Natural killer cell treated with Interleukin-12 subunit alpha and Interleukin-12 subunit beta and Interleukin-15 and Interleukin-18, amount 100 ng/mL, for 72 hours (primary cell): ENCODE measurements at regions not wholly inside any gene's neighbourhood (a gene's known extent, or its start where the extent isn't known, plus 50 kb on each side); places are given as distances from the start of the nearest gene placed in this dataset.
"Not testable (repeated sequence)": the region's sequence is repeated elsewhere in the genome, so short reads cannot be mapped to it uniquely, and the experiment has no call there.

Experiments used
- ATAC-seq, 2 donors: fragments of 150-1000 bp; cut with Tn5 transposase in 1 of 2; sonication (Bioruptor Pico), chemical (Tn5 transposase) in 1 of 2; 2 replicates each; pipeline ENCODE4 v1.10.0; 2021
- DNase-seq: peaks from one replicate; pipeline ENCODE4 v3.0.0; 2022; ENCODE audit warnings: low spot score
- H3K27ac Mint-ChIP-seq, 2 donors: 1 replicate in 1 of 2; 2 replicates in 1 of 2; pipeline ENCODE4 v1.8.0; 2022; ENCODE audit warnings: mixed read lengths in 2 of 2, mild to moderate bottlenecking in 1 of 2, moderate library complexity in 1 of 2
- H3K27me3 Mint-ChIP-seq, 2 donors: 1 replicate in 1 of 2; 2 replicates in 1 of 2; pipeline ENCODE4 v1.8.0; 2022; ENCODE audit warnings: mixed read lengths in 2 of 2
- H3K36me3 Mint-ChIP-seq: one replicate; pipeline ENCODE4 v1.8.0; 2022; ENCODE audit warnings: mixed read lengths
- H3K4me1 Mint-ChIP-seq, 2 donors: 1 replicate in 1 of 2; 2 replicates in 1 of 2; pipeline ENCODE4 v1.8.0; 2022; ENCODE audit warnings: low read depth in 2 of 2, mixed read lengths in 2 of 2, mild to moderate bottlenecking in 1 of 2
- H3K4me3 Mint-ChIP-seq: one replicate; pipeline ENCODE4 v1.8.0; 2022; ENCODE audit warnings: mixed read lengths
- H3K9me3 Mint-ChIP-seq: 2 replicates; pipeline ENCODE4 v1.8.0; 2022; ENCODE audit warnings: mixed read lengths

DNA sequence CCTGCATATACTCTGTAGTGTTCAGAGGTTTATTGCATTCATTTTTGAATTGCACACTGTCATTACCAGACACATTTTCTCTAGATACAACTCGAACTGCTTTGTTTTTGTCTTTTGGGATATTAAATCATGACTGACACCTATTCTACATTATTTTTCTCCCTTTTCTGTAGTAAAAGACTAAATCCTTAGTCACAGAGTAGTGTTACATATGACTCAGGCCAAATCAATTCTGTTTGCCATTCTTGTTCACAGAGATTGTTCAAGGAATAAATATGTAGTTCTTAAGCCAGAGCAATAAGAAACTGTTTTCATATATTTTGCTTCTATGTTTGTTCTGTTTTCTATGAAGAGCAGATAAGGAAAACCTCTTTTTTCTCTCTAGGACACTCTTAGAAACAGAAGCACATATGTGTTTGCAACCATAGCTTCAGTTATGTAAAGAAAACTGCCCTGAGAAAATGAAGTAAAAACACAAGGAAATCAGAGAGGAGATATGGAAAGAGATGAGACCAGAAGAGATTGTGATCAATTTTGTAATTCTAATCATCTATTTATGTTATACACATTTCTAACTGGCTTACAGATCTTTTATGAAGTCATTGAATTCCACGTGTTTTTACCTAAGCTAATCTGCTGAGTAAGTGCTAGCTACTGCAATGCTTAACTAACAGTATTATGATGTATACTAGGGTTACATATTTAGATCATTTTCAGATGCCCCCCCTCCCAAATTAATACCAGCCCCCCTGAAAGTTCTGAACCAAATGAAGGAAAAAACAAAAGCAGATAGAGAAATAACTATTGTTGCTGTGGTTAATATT, 1995.6 kb upstream of the CDH6 start:
- Mint-ChIP-seq H3K4me1 (no peaks in the 10 kb centered on the region), H3K36me3 (no peaks in the 10 kb centered on the region), H3K27me3 (no peaks in the 10 kb centered on the region), H3K9me3 (peaks cover 7% of the 10 kb centered on the region), H3K4me3 (no peak overlapping the region), H3K27ac (no peak overlapping the region)
- no peak for DNase-seq
- ATAC-seq = no peak

DNA sequence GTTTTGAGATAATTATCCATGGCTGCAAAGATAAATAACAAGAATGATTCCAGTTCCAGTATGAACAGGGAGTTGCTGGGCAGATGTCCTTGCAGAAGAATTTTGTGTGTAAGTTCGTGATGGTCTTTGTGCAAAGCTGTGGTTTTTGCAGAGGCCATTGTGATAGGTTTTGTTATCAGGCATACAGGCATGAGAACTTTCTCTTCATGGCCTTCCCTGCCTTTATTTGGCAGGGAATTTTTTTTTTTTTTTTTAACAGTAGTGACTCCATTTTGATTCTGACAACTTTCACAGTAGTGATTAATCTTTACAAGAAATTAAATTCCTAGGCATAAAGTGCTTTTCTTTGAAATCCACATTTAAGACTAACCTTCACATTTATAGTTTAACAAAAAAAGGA, 1999.5 kb upstream of the CDH6 start:
- Mint-ChIP-seq H3K36me3 (no peaks in the 10 kb centered on the region), H3K27ac (no peak overlapping the region), H3K4me3 (no peak overlapping the region)

DNA sequence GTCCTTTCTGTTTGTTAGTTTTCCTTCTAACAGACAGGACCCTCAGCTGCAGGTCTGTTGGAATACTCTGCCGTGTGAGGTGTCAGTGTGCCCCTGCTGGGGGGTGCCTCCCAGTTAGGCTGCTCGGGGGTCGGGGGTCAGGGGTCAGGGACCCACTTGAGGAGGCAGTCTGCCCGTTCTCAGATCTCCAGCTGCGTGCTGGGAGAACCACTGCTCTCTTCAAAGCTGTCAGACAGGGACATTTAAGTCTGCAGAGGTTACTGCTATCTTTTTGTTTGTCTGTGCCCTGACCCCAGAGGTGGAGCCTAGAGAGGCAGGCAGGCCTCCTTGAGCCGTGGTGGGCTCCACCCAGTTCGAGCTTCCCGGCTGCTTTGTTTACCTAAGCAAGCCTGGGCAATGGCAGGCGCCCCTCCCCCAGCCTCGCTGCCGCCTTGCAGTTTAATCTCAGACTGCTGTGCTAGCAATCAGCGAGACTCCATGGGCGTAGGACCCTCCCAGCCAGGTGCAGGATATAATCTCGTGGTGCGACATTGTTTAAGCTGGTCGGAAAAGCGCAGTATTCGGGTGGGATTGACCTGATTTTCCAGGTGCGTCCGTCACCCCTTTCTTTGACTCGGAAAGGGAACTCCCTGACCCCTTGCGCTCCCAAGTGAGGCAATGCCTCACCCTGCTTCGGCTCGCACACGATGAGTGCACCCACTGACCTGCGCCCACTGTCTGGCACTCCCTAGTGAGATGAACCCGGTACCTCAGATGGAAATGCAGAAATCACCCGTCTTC, 2002.0 kb upstream of the CDH6 start:
- not testable (repeated sequence) for ATAC-seq, H3K4me1 Mint-ChIP-seq, H3K27me3 Mint-ChIP-seq, DNase-seq, H3K4me3 Mint-ChIP-seq, H3K27ac Mint-ChIP-seq, H3K36me3 Mint-ChIP-seq, H3K9me3 Mint-ChIP-seq

More for the DNA sequence above, 1999.5 kb upstream of the CDH6 start:
- ATAC-seq (no peak), DNase-seq (no peak)
- Mint-ChIP-seq H3K9me3 (peaks cover 7% of the 10 kb centered on the region), H3K27me3 (no peaks in the 10 kb centered on the region), H3K4me1 (no peaks in the 10 kb centered on the region)

DNA sequence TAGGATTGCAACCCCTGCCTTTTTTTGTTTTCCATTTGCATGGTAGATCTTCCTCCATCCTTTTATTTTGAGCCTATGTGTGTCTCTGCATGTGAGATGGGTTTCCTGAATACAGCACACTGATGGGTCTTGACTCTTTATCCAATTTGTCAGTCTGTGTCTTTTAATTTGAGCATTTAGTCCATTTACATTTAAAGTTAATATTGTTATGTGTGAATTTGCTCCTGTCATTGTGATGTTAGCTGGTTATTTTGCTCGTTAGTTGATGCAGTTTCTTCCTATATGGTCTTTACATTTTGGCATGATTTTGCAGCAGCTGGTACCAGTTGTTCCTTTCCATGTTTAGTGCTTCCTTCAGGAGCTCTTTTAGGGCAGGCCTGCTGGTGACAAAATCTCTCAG, 2003.1 kb upstream of the CDH6 start:
- not testable (repeated sequence) for H3K27ac Mint-ChIP-seq, DNase-seq, H3K9me3 Mint-ChIP-seq

DNA sequence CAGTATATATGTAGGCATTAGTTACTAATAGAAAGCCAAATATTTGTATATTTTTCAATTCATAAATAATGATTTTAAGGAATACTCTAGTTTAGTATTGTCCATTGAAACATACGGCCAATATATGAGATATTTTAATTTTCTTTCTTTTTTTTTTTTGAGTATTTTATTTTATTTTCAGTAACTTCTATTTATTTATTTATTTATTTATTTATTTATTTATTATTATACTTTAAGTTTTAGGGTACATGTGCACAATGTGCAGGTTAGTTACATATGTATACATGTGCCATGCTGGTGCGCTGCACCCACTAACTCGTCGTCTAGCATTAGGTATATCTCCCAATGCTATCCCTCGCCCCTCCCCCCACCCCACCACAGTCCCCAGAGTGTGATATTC, 2007.1 kb upstream of the CDH6 start:
- H3K36me3 Mint-ChIP-seq, H3K27ac Mint-ChIP-seq, DNase-seq, ATAC-seq, H3K4me1 Mint-ChIP-seq, H3K27me3 Mint-ChIP-seq, H3K4me3 Mint-ChIP-seq: not testable (repeated sequence)
- peaks cover 11% of the 10 kb centered on the region for H3K9me3 Mint-ChIP-seq

More for the DNA sequence above, 2003.1 kb upstream of the CDH6 start:
- not testable (repeated sequence) for H3K4me1 Mint-ChIP-seq, H3K27me3 Mint-ChIP-seq, H3K36me3 Mint-ChIP-seq, ATAC-seq, H3K4me3 Mint-ChIP-seq

DNA sequence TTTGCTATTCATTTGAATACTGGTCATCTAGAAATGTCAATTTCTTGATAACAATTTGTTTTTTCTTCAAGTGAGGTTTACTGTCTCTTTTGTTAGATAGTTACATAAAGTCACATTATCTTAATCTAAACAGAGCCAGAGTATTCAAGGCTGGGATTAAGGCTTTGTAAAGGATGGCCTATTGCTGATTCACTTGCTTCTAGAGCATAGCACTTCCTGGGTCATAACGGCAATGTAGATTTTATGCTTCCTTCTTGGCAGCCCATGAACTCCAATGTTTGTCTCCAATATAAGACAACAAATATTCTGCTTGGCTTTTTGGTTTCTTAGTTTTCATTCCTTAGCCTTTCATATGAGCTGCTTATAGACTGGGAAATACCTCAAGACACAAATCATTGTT, 2007.9 kb upstream of the CDH6 start:
- no peak for ATAC-seq
- H3K36me3 Mint-ChIP-seq = no peaks in the 10 kb centered on the region
- no peaks in the 10 kb centered on the region for H3K4me1 Mint-ChIP-seq
- H3K9me3 Mint-ChIP-seq = peaks cover 11% of the 10 kb centered on the region
- no peak overlapping the region for H3K4me3 Mint-ChIP-seq
- no peaks in the 10 kb centered on the region for H3K27me3 Mint-ChIP-seq
- DNase-seq = no peak
- no peak overlapping the region for H3K27ac Mint-ChIP-seq

DNA sequence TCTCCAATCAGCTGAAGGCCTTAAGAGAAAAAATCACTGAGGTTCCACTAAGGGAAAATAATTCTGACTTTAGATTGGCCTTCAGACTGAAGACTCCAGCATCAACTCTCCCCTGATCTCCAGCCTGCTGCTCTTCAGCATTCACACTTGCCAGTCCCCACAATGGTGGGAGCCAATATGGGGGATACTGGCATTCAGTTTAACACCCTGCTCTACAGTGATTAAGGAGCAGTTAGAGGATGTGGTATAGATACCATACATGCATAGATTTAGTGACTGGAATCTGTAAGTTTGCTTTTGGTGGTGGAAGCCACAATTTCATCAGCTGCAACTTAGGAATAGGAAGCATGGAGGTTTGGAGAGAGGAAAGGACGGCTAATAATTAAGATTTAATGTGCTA, 2017.7 kb upstream of the CDH6 start:
- Mint-ChIP-seq H3K36me3 (peaks cover 17% of the 10 kb centered on the region), H3K27ac (no peak overlapping the region), H3K4me3 (no peak overlapping the region), H3K9me3 (peaks cover 36% of the 10 kb centered on the region), H3K27me3 (no peaks in the 10 kb centered on the region), H3K4me1 (no peaks in the 10 kb centered on the region)
- ATAC-seq = no peak
- DNase-seq = no peak

DNA sequence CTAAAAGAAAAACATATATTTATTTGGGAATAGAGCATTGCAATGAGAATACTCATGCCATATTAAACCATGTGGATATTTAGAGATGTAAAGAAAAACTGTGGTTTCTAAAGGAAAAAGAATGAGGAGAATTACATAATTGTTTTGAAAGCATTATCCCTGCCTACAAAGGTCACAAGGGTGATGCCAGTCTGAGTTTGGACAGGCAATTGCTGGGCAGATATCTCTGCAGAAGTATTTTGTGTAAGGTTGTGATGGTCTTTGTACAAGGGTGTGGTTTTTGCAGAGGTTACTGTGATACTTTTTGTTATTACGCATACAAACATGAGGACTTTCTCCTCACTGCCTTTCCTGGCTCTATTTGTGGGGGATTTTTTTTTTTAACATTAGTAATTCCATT, 2022.9 kb upstream of the CDH6 start:
- peaks cover 17% of the 10 kb centered on the region for H3K36me3 Mint-ChIP-seq
- DNase-seq (no peak), ATAC-seq (no peak)
- H3K9me3 Mint-ChIP-seq = peaks cover 27% of the 10 kb centered on the region
- no peaks in the 10 kb centered on the region for H3K4me1 Mint-ChIP-seq
- no peak overlapping the region for H3K27ac Mint-ChIP-seq
- no peaks in the 10 kb centered on the region for H3K27me3 Mint-ChIP-seq
- no peak overlapping the region for H3K4me3 Mint-ChIP-seq

DNA sequence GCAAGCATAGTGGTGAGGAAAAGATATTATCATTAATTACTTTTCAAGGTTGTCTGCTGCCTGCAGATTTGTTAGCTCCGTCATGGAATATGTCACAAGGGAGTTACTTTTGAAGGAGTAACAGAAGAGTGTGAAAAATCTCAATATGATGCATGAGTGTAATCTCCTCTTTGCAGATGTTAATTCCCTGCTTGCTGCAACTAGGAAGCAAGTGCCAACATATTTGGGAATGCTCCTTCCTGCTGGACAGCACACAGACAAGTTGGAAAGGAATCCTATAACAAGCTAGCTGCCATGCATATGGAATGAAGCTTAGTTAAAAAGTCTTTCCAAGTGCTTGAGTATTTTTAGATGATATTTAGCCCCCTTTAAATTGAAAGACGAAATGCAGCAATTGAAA, 2023.6 kb upstream of the CDH6 start:
- ATAC-seq (no peak), DNase-seq (no peak)
- no peak overlapping the region for H3K4me3 Mint-ChIP-seq
- H3K4me1 Mint-ChIP-seq = no peaks in the 10 kb centered on the region
- H3K36me3 Mint-ChIP-seq = peaks cover 14% of the 10 kb centered on the region
- H3K27me3 Mint-ChIP-seq = no peaks in the 10 kb centered on the region
- no peak overlapping the region for H3K27ac Mint-ChIP-seq
- peaks cover 24% of the 10 kb centered on the region for H3K9me3 Mint-ChIP-seq

DNA sequence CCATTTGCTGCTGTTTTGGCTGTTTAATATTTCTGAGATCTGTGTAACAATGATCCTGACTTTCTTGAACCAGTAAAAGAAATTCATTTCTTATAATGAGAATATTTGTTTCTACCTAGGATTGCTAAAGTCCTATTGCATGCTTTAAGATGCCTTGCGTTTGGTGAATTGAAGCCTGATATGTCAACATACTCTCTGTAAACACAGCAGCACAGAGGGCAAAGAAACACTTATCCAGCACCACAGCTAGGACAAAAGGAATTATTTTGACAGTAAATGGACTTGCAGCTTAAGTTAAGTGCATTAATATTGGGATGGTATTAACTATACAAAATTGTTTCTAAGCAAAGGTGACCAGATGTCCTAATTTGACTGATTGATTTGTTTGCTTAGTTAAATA, 2031.2 kb upstream of the CDH6 start:
- DNase-seq (no peak), ATAC-seq (no peak)
- Mint-ChIP-seq H3K4me1 (no peaks in the 10 kb centered on the region), H3K27ac (no peak overlapping the region), H3K36me3 (no peaks in the 10 kb centered on the region), H3K9me3 (peaks cover 19% of the 10 kb centered on the region), H3K27me3 (no peaks in the 10 kb centered on the region), H3K4me3 (no peak overlapping the region)

DNA sequence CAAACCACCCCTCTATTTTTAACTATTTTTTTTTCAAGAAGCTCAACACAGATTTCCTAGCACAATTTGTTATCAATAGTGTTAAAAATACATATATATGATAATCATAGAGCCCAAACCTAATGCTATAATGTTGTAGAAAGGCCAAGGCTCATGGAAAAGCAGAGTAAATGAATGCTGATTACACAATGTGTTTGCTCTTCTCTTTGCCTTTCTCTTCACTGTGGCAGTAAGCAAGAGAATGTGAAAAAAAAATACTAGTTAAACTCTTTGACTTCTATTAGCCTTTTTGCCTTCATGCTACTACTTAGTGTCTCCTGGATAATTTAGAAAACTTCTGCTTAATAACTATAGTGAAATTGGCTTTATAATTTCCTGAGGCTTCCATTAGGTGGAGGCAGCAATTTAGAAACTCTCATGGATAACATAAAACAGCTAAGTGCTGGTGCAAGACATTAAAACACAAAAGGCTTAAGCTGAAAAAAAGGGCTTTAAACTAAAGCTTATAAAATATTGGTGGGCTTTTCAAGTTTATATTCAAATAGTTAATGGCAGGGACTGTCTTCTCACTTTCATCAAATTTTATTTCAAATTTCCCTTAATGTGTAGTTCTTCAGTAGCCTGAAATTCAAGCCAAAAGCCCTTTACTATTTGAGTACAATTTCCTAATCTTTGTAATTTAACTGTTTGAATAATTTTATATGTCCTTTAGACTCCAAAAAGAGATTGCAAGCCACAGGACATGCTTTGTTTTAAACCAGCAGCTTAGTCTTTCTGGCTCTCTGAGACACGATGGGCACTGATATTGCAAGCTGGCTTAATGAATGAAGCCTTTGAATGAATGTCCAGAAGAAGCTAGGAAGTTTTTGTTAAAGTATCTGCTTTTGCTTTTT, 2031.8 kb upstream of the CDH6 start:
- no peak for DNase-seq
- Mint-ChIP-seq H3K27ac (no peak overlapping the region), H3K4me3 (no peak overlapping the region), H3K36me3 (no peaks in the 10 kb centered on the region), H3K27me3 (no peaks in the 10 kb centered on the region), H3K4me1 (no peaks in the 10 kb centered on the region), H3K9me3 (peaks cover 19% of the 10 kb centered on the region)
- no peak for ATAC-seq

DNA sequence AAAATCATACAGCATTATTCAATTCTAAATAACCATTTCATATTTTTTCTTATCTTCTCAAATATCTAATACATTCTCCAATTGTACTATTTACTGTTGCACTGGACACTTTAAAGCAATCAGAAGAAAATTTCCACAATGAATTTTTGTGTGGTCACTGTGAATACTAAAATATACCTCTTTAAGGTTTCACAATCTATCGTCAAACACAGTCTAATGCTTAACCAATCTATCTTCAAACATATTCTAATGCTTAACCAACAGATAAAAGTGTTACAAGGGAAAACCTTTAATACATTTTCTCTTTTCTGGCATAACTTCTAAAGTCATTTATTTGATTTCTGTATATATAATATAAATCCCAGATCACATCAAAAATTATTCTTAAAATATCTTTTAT, 2035.5 kb upstream of the CDH6 start:
- DNase-seq (no peak), ATAC-seq (no peak)
- H3K36me3 Mint-ChIP-seq = no peaks in the 10 kb centered on the region
- no peak overlapping the region for H3K27ac Mint-ChIP-seq
- H3K4me3 Mint-ChIP-seq = no peak overlapping the region
- H3K9me3 Mint-ChIP-seq = peaks cover 16% of the 10 kb centered on the region
- H3K4me1 Mint-ChIP-seq = no peaks in the 10 kb centered on the region
- H3K27me3 Mint-ChIP-seq = no peaks in the 10 kb centered on the region

DNA sequence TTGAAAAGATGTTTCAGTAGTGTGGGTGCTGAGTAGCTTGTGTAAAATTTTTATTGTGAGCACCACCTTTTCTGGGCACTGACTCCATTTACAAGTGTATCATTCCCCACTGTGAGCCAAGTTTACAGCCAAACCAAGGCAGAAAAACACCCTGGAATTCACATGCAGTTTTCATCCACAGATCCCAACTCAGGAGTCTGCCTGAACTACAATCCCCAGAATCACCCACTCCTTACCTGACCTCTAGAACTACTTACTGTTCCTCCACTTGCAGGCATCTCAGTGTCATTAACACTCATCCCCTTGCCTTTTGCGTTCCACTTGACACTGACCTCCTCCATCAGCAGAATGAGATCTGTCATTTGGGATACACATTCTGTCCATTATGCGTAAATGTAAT, 2042.6 kb upstream of the CDH6 start:
- no peaks in the 10 kb centered on the region for H3K27me3 Mint-ChIP-seq
- H3K36me3 Mint-ChIP-seq = no peaks in the 10 kb centered on the region
- ATAC-seq (no peak), DNase-seq (no peak)
- no peak overlapping the region for H3K4me3 Mint-ChIP-seq
- peaks cover 13% of the 10 kb centered on the region for H3K9me3 Mint-ChIP-seq
- no peaks in the 10 kb centered on the region for H3K4me1 Mint-ChIP-seq
- no peak overlapping the region for H3K27ac Mint-ChIP-seq

DNA sequence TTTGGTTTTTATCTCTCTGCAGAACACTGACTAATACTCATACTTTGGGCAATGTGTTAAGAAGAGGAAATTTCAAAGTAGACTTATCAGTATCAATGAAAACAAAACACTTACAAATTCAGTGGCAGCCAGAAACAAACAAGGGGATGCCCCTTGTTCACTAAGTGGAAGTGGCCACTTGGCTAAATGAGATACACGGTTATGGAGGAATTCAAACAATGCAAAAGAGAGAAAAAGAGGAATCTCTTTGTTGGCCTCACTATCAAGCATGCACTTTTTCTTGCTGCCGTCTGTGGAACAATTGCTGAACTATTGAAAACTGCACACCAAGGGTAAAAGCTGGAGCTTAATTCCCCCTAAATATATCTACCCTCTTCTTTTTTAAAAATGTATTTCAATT, 2044.9 kb upstream of the CDH6 start:
- H3K27ac Mint-ChIP-seq = no peak overlapping the region
- no peaks in the 10 kb centered on the region for H3K36me3 Mint-ChIP-seq
- no peak for ATAC-seq
- peaks cover 13% of the 10 kb centered on the region for H3K9me3 Mint-ChIP-seq
- DNase-seq = no peak
- no peaks in the 10 kb centered on the region for H3K4me1 Mint-ChIP-seq
- no peak overlapping the region for H3K4me3 Mint-ChIP-seq
- H3K27me3 Mint-ChIP-seq = no peaks in the 10 kb centered on the region
